Keratinocyte (primary cell): ENCODE measurements at regions not wholly inside any gene's neighbourhood (a gene's known extent, or its start where the extent isn't known, plus 50 kb on each side); places are given as distances from the start of the nearest gene placed in this dataset.

Source experiments
- DNase-seq: peaks from one replicate; pipeline ENCODE4 v3.0.0-alpha.2; 2011; ENCODE audit warnings: low read depth, missing footprints, low spot score
- FAIRE-seq: peaks from 2 replicates; lab custom pipeline; 2011; peaks lifted over from hg19 to GRCh38; lab: Jason Lieb, UNC
- H2AFZ ChIP-seq: 2 replicates; pipeline ENCODE4 v1.6.0; 2012; ENCODE audit warnings: low read length, control low read depth, inconsistent platforms; ENCODE audit not compliant: control insufficient read depth
- H3K27ac ChIP-seq: 2 replicates; pipeline ENCODE4 v1.5.1; 2011; ENCODE audit warnings: low read length; ENCODE audit not compliant: control insufficient read depth, insufficient read depth
- H3K27me3 ChIP-seq: 3 replicates; pipeline ENCODE4 v1.6.0; 2011; ENCODE audit warnings: low read length; ENCODE audit not compliant: control insufficient read depth, insufficient read depth; ENCODE audit errors: extremely low read depth
- H3K36me3 ChIP-seq, 2 experiments: 2 replicates in 1 of 2; 3 replicates in 1 of 2; pipeline ENCODE4 v1.5.1; 2011; ENCODE audit warnings: low read length in 2 of 2, mild to moderate bottlenecking in 1 of 2; ENCODE audit not compliant: control insufficient read depth in 2 of 2, insufficient read depth in 2 of 2; ENCODE audit errors: extremely low read depth in 1 of 2
- H3K4me1 ChIP-seq: 3 replicates; pipeline ENCODE4 v1.5.1; 2011; ENCODE audit warnings: low read length; ENCODE audit not compliant: control insufficient read depth, insufficient read depth; ENCODE audit errors: extremely low read depth
- H3K4me2 ChIP-seq: 3 replicates; pipeline ENCODE4 v1.6.0; 2011; ENCODE audit warnings: low read depth, low read length; ENCODE audit not compliant: control insufficient read depth, insufficient read depth; ENCODE audit errors: extremely low read depth
- H3K4me3 ChIP-seq, 3 experiments: fragments of 200-600 bp in 1 of 3; sonication (generic) in 1 of 3; 2 replicates in 2 of 3; 3 replicates in 1 of 3; pipeline ENCODE4 v1.5.1; 2011 to 2016; ENCODE audit warnings: low read length in 3 of 3, mild to moderate bottlenecking in 3 of 3, control low read depth in 2 of 3, inconsistent platforms in 1 of 3, low read depth in 1 of 3, mixed read lengths in 1 of 3, mixed run types in 1 of 3, moderate library complexity in 1 of 3; ENCODE audit not compliant: control insufficient read depth in 2 of 3, insufficient read depth in 2 of 3; ENCODE audit errors: extremely low read depth in 1 of 3
- H3K79me2 ChIP-seq: 2 replicates; pipeline ENCODE4 v1.6.0; 2012; ENCODE audit warnings: low read length; ENCODE audit not compliant: control insufficient read depth, insufficient read depth
- H3K9ac ChIP-seq: 3 replicates; pipeline ENCODE4 v1.6.0; 2011; ENCODE audit warnings: low read length; ENCODE audit not compliant: control insufficient read depth, insufficient read depth; ENCODE audit errors: extremely low read depth
- H3K9me1 ChIP-seq: 3 replicates; pipeline ENCODE4 v1.6.0; 2011; ENCODE audit warnings: low read length; ENCODE audit not compliant: control insufficient read depth, insufficient read depth; ENCODE audit errors: extremely low read depth
- H3K9me3 ChIP-seq: 2 replicates; pipeline ENCODE4 v1.5.1; 2012; ENCODE audit warnings: low read depth, low read length; ENCODE audit not compliant: control insufficient read depth
- H4K20me1 ChIP-seq: 3 replicates; pipeline ENCODE4 v1.6.0; 2011; ENCODE audit warnings: low read length; ENCODE audit not compliant: control insufficient read depth, insufficient read depth; ENCODE audit errors: extremely low read depth
- EZH2 ChIP-seq: IDR thresholded peaks from one replicate; pipeline ENCODE4 v1.6.1; 2012; ENCODE audit warnings: inconsistent platforms, mild to moderate bottlenecking, low read length, moderate library complexity
- dilution Hi-C: fragments of 300-500 bp; cut with MboI; formaldehyde crosslinking; loops from one replicate; pipeline ENCODE4 v1.7.0; 2020; ENCODE audit warnings: low sequenced_read_pairs; ENCODE audit not compliant: extremely low pct_ligation_motif_present
- TF ChIP-seq, protein P1 (sequence below), 3 experiments: IDR thresholded peaks in 1 of 3; conservative IDR thresholded peaks in 1 of 3; optimal IDR thresholded peaks in 1 of 3; 2 replicates in 2 of 3; 3 replicates in 1 of 3; pipeline versions ENCODE3 to v1.5.1; 2011; ENCODE audit warnings: low read length in 3 of 3, mild to moderate bottlenecking in 3 of 3, moderate library complexity in 2 of 3, control low read depth in 1 of 3, inconsistent platforms in 1 of 3; ENCODE audit not compliant: insufficient read depth in 2 of 3; ENCODE audit errors: extremely low read depth in 1 of 3

DNA sequence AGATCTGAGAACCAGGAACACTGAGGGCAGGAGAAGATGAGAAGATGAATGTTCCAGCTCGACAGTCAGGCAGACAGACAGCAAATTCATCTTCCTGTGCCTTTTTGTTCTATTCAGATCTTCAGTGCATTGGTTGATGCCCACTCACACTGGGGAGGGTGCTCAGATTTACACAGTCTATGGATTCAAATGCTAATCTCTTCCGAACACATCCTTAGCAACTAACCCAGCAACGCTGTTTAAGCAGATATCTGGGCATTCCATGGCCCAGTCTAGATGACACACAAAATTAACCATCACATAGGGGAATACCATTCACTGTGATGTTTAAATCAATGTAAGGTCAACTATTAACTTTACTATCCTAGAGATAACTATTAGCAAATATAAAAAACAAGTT lies 571.9 kb downstream of the NYAP2 start:
- no peak for DNase-seq
- Histone ChIP-seq H3K9me1 (no peaks in the 10 kb centered on the region), H3K79me2 (no peaks in the 10 kb centered on the region), H3K4me1 (no peaks in the 10 kb centered on the region), H3K4me2 (no peak overlapping the region), H2AFZ (no peak overlapping the region), H3K27me3 (no peaks in the 10 kb centered on the region), H3K36me3 (no peaks in the 10 kb centered on the region), H4K20me1 (no peaks in the 10 kb centered on the region), H3K27ac (no peak overlapping the region), H3K9ac (no peak overlapping the region), H3K4me3 (no peak overlapping the region), H3K9me3 (no peaks in the 10 kb centered on the region)
- TF ChIP-seq, protein P1, sequence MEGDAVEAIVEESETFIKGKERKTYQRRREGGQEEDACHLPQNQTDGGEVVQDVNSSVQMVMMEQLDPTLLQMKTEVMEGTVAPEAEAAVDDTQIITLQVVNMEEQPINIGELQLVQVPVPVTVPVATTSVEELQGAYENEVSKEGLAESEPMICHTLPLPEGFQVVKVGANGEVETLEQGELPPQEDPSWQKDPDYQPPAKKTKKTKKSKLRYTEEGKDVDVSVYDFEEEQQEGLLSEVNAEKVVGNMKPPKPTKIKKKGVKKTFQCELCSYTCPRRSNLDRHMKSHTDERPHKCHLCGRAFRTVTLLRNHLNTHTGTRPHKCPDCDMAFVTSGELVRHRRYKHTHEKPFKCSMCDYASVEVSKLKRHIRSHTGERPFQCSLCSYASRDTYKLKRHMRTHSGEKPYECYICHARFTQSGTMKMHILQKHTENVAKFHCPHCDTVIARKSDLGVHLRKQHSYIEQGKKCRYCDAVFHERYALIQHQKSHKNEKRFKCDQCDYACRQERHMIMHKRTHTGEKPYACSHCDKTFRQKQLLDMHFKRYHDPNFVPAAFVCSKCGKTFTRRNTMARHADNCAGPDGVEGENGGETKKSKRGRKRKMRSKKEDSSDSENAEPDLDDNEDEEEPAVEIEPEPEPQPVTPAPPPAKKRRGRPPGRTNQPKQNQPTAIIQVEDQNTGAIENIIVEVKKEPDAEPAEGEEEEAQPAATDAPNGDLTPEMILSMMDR (optimal IDR thresholded peaks at IDR 0.05 in 1 of 3, IDR thresholded peaks at IDR 0.05 in 1 of 3, conservative IDR thresholded peaks at IDR 0.05 in 1 of 3; ENCODE audit: extremely low read depth in 1 of 3, insufficient read depth in 2 of 3, low read length in 3 of 3), result no peak
- no peak for TF ChIP-seq EZH2
- dilution Hi-C loops, result no loop called here
- no peak for FAIRE-seq

- Histone ChIP-seq H3K9me1 (no peaks in the 10 kb centered on the region), H3K4me1 (no peaks in the 10 kb centered on the region), H4K20me1 (no peaks in the 10 kb centered on the region), H3K79me2 (no peaks in the 10 kb centered on the region), H3K9ac (no peak overlapping the region), H3K4me3 (no peak overlapping the region), H3K36me3 (no peaks in the 10 kb centered on the region), H3K27me3 (no peaks in the 10 kb centered on the region), H3K4me2 (no peak overlapping the region), H3K9me3 (no peaks in the 10 kb centered on the region), H2AFZ (no peak overlapping the region), H3K27ac (no peak overlapping the region)
- DNase-seq (no peak), FAIRE-seq (no peak)
- dilution Hi-C loops, result no loop called here
- no peak for TF ChIP-seq EZH2
- TF ChIP-seq, protein P1 (optimal IDR thresholded peaks at IDR 0.05 in 1 of 3, IDR thresholded peaks at IDR 0.05 in 1 of 3, conservative IDR thresholded peaks at IDR 0.05 in 1 of 3; ENCODE audit: extremely low read depth in 1 of 3, insufficient read depth in 2 of 3, low read length in 3 of 3), result no peak
Measured at GRCh38 chr2:225948903-225949302, 549.4 kb downstream of the NYAP2 start.
